ENCODE measurements at regions not wholly inside any gene's neighbourhood (a gene's known extent, or its start where the extent isn't known, plus 50 kb on each side); places are given as distances from the start of the nearest gene placed in this dataset.

- Histone ChIP-seq H3K9me3 (ENCODE audit: control insufficient read depth in 4 of 4, low read length in 3 of 4) (no peaks in the 10 kb centered on the region), H3K36me3 (ENCODE audit: control insufficient read depth in 4 of 4, insufficient read depth in 3 of 4, low read depth in 1 of 4, low read length in 3 of 4) (no peaks in the 10 kb centered on the region), H3K27me3 (ENCODE audit: control insufficient read depth in 4 of 4, insufficient read depth in 4 of 4, low read length in 3 of 4) (no peaks in the 10 kb centered on the region), H3K4me1 (ENCODE audit: control insufficient read depth in 4 of 4, insufficient read depth in 4 of 4, low read length in 3 of 4) (no peaks in the 10 kb centered on the region), H3K9ac (ENCODE audit: low read depth in 1 of 2, low read length in 2 of 2) (no peak overlapping the region), H3K27ac (ENCODE audit: low read depth in 1 of 2, low read length in 2 of 2) (no peak overlapping the region), H3K4me3 (ENCODE audit: low read depth in 1 of 3, low read length in 3 of 3) (no peak overlapping the region)
- TF ChIP-seq FOXA2 (IDR thresholded peaks at IDR 0.05) (no peak), ZBTB33 (IDR thresholded peaks at IDR 0.05) (no peak), JUND (IDR thresholded peaks at IDR 0.05) (no peak), YY1 (IDR thresholded peaks at IDR 0.05) (no peak)
- no peak for DNase-seq (ENCODE audit: low spot score)
- 92% methylated on average over 5 of the region's 5 CpGs for WGBS
These were observed 466.7 kb upstream of the MIR17HG start for GRCh38 chr13:90880790-90881189.

GRCh38 chr13:90882551-90882950 lies 464.9 kb upstream of the MIR17HG start:
- Histone ChIP-seq H3K9ac (ENCODE audit: low read depth in 1 of 2, low read length in 2 of 2) (no peak overlapping the region), H3K36me3 (ENCODE audit: control insufficient read depth in 4 of 4, insufficient read depth in 3 of 4, low read depth in 1 of 4, low read length in 3 of 4) (no peaks in the 10 kb centered on the region), H3K9me3 (ENCODE audit: control insufficient read depth in 4 of 4, low read length in 3 of 4) (no peaks in the 10 kb centered on the region), H3K27ac (ENCODE audit: low read depth in 1 of 2, low read length in 2 of 2) (no peak overlapping the region), H3K4me1 (ENCODE audit: control insufficient read depth in 4 of 4, insufficient read depth in 4 of 4, low read length in 3 of 4) (no peaks in the 10 kb centered on the region), H3K27me3 (ENCODE audit: control insufficient read depth in 4 of 4, insufficient read depth in 4 of 4, low read length in 3 of 4) (no peaks in the 10 kb centered on the region), H3K4me3 (ENCODE audit: low read depth in 1 of 3, low read length in 3 of 3) (no peak overlapping the region)
- WGBS = 86% methylated on average over 6 of the region's 6 CpGs
- TF ChIP-seq REST (IDR thresholded peaks at IDR 0.05) (no peak), ATF3 (IDR thresholded peaks at IDR 0.05) (no peak), JUND (IDR thresholded peaks at IDR 0.05) (no peak), YY1 (IDR thresholded peaks at IDR 0.05) (no peak), EGR1 (IDR thresholded peaks at IDR 0.05; ENCODE audit: low read depth in 2 of 2) (no peak), SP1 (IDR thresholded peaks at IDR 0.05) (no peak), RXRA (IDR thresholded peaks at IDR 0.05) (no peak), RAD21 (IDR thresholded peaks at IDR 0.05) (no peak), HNF4A (conservative IDR thresholded peaks at IDR 0.05) (no peak), NR2F2 (IDR thresholded peaks at IDR 0.05) (no peak), CTCF (IDR thresholded peaks at IDR 0.05; ENCODE audit: low read depth, low read length, missing input control) (no peak), FOXA2 (IDR thresholded peaks at IDR 0.05) (no peak)
- no peak for DNase-seq (ENCODE audit: low spot score)

Measured in liver (tissue), 8 donors.